CD4-positive, alpha-beta T cell (primary cell): ENCODE measurements at regions not wholly inside any gene's neighbourhood (a gene's known extent, or its start where the extent isn't known, plus 50 kb on each side); places are given as distances from the start of the nearest gene placed in this dataset.
"Not testable (repeated sequence)": the region's sequence is repeated elsewhere in the genome, so short reads cannot be mapped to it uniquely, and the experiment has no call there.

Experiments
- ATAC-seq: fragments of 200-7000 bp; cut with Tn5 transposase; one replicate; pipeline ENCODE4 v1.10.0; 2022; ENCODE audit warnings: mild to moderate bottlenecking; ENCODE audit not compliant: poor library complexity
- CTCF ChIA-PET: fragments of 350-600 bp; sonication (Branson Sonifier 250); formaldehyde crosslinking; loops from one replicate; lab custom pipeline; 2021; ENCODE audit warnings: antibody characterized with exemption, inconsistent platforms; lab: Charles Lee
- POLR2A ChIA-PET: fragments of 350-600 bp; sonication (Branson Sonifier 250); formaldehyde crosslinking; loops from one replicate; lab custom pipeline; 2021; ENCODE audit warnings: antibody characterized with exemption, inconsistent platforms; lab: Charles Lee
- DNase-seq, 14 experiments: peaks; one replicate each; pipeline ENCODE4 v3.0.0-alpha.2; 2013 to 2020; ENCODE audit warnings: mixed read lengths in 2 of 14
- H3K27ac ChIP-seq, 2 donors: one replicate each; pipeline versions ENCODE4 v1.5.1 to v1.7.0; 2013; ENCODE audit warnings: low read length in 2 of 2, low read depth in 1 of 2, mild to moderate bottlenecking in 1 of 2
- H3K27me3 ChIP-seq, 2 experiments: 1 replicate in 1 of 2; 2 replicates in 1 of 2; pipeline versions ENCODE4 v1.6.1 to v1.7.0; 2013; ENCODE audit warnings: low read length in 2 of 2, control low read depth in 1 of 2, mild to moderate bottlenecking in 1 of 2, moderate library complexity in 1 of 2; ENCODE audit not compliant: insufficient read depth in 2 of 2, control insufficient read depth in 1 of 2
- H3K36me3 ChIP-seq: one replicate; pipeline ENCODE4 v1.6.1; 2013; ENCODE audit warnings: low read length, control low read depth; ENCODE audit not compliant: insufficient read depth
- H3K4me1 ChIP-seq: one replicate; pipeline ENCODE4 v1.6.1; 2013; ENCODE audit warnings: low read length, control low read depth; ENCODE audit not compliant: insufficient read depth
- H3K4me3 ChIP-seq: one replicate; pipeline ENCODE4 v1.5.1; 2013; ENCODE audit warnings: mild to moderate bottlenecking, low read length, moderate library complexity
- H3K9me3 ChIP-seq, 2 experiments: 1 replicate in 1 of 2; 2 replicates in 1 of 2; pipeline versions ENCODE4 v1.6.1 to v1.7.0; 2013; ENCODE audit warnings: low read length in 2 of 2, mild to moderate bottlenecking in 2 of 2, control low read depth in 1 of 2, moderate library complexity in 1 of 2; ENCODE audit not compliant: control insufficient read depth in 1 of 2, insufficient read depth in 1 of 2
- H3K27ac Mint-ChIP-seq: one replicate; pipeline ENCODE4 v1.8.0; 2020; ENCODE audit warnings: mixed read lengths
- H3K27me3 Mint-ChIP-seq: one replicate; pipeline ENCODE4 v1.8.0; 2021; ENCODE audit warnings: mixed read lengths
- H3K36me3 Mint-ChIP-seq: one replicate; pipeline ENCODE4 v1.8.0; 2021; ENCODE audit warnings: low read depth, mixed read lengths
- H3K4me1 Mint-ChIP-seq: one replicate; pipeline ENCODE4 v1.8.0; 2021; ENCODE audit warnings: low read depth, mixed read lengths
- H3K4me3 Mint-ChIP-seq: one replicate; pipeline ENCODE4 v1.8.0; 2020; ENCODE audit warnings: mild to moderate bottlenecking, mixed read lengths
- H3K9me3 Mint-ChIP-seq: one replicate; pipeline ENCODE4 v1.8.0; 2020; ENCODE audit warnings: mixed read lengths
- CTCF ChIP-seq: fragments of 200-600 bp; IDR thresholded peaks from one replicate; pipeline ENCODE4 v1.8.0; 2022; ENCODE audit warnings: antibody characterized with exemption, mild to moderate bottlenecking
- intact Hi-C, 2 experiments: fragments of 100-400 bp; cut with DNase I in 1 of 2; cut with micrococcal nuclease in 1 of 2; formaldehyde crosslinking; loops; one replicate each; pipeline versions ENCODE4 v1.15.1 to v1.9.0; 2023 to 2025; cut with DNase I, micrococcal nuclease

GRCh38 chrX:39492497-39493162 lies 605.1 kb downstream of the BCOR start:
- POLR2A ChIA-PET = interaction anchor here (0.6 to 1.3 kb wide), 2 partner anchors 10 to 509 kb away, joined by 3 read pairs; no protein-coding TSS in a partner anchor

GRCh38 chrX:39493168-39493567 lies 604.6 kb downstream of the BCOR start:
- CTCF ChIA-PET = no interaction called here

More at GRCh38 chrX:39492497-39493162, 605.1 kb downstream of the BCOR start:
- no peak for ATAC-seq
- intact Hi-C loops = no loop called here
- no peaks in the 10 kb centered on the region for H3K9me3 Mint-ChIP-seq
- peak in 2 of 14 experiments; percentile 16 to 22 for DNase-seq
- CTCF ChIA-PET = no interaction called here
- H3K36me3 Mint-ChIP-seq = no peaks in the 10 kb centered on the region
- peak overlapping the region; percentile 23 for H3K4me3 Mint-ChIP-seq
- H3K4me1 Mint-ChIP-seq = peaks cover 27% of the 10 kb centered on the region
- H3K4me3 ChIP-seq = no peak overlapping the region
- H3K27ac ChIP-seq = no peak overlapping the region
- H3K36me3 ChIP-seq = no peaks in the 10 kb centered on the region
- no peaks in the 10 kb centered on the region for H3K9me3 ChIP-seq
- no peaks in the 10 kb centered on the region for H3K27me3 Mint-ChIP-seq
- H3K4me1 ChIP-seq = peaks cover 22% of the 10 kb centered on the region
- TF ChIP-seq CTCF = no peak
- peak overlapping the region; percentile 32 for H3K27ac Mint-ChIP-seq
- no peaks in the 10 kb centered on the region for H3K27me3 ChIP-seq

GRCh38 chrX:39497117-39497516 lies 600.6 kb downstream of the BCOR start:
- CTCF ChIA-PET, H3K27me3 Mint-ChIP-seq, H3K27me3 ChIP-seq, H3K36me3 Mint-ChIP-seq, H3K9me3 Mint-ChIP-seq, H3K9me3 ChIP-seq, DNase-seq, H3K36me3 ChIP-seq, H3K4me3 Mint-ChIP-seq, H3K27ac ChIP-seq, ATAC-seq, H3K4me1 ChIP-seq, H3K4me3 ChIP-seq, H3K27ac Mint-ChIP-seq, POLR2A ChIA-PET, intact Hi-C loops: not testable (repeated sequence)
- H3K4me1 Mint-ChIP-seq = peaks cover 14% of the 10 kb centered on the region

More at GRCh38 chrX:39493168-39493567, 604.6 kb downstream of the BCOR start:
- peaks cover 22% of the 10 kb centered on the region for H3K4me1 ChIP-seq
- H3K27me3 Mint-ChIP-seq = no peaks in the 10 kb centered on the region
- peaks cover 27% of the 10 kb centered on the region for H3K4me1 Mint-ChIP-seq
- H3K9me3 ChIP-seq = no peaks in the 10 kb centered on the region
- intact Hi-C loops = no loop called here
- no peak overlapping the region for H3K27ac Mint-ChIP-seq
- no peak for ATAC-seq
- no peaks in the 10 kb centered on the region for H3K36me3 Mint-ChIP-seq
- POLR2A ChIA-PET = interaction anchor here (0.6 kb wide), 1 partner anchor 509 kb away, joined by 3 read pairs; no protein-coding TSS in a partner anchor
- H3K9me3 Mint-ChIP-seq = no peaks in the 10 kb centered on the region
- H3K27ac ChIP-seq = no peak overlapping the region
- no peak for TF ChIP-seq CTCF
- no peaks in the 10 kb centered on the region for H3K36me3 ChIP-seq
- no peak for DNase-seq
- H3K4me3 Mint-ChIP-seq = no peak overlapping the region
- H3K27me3 ChIP-seq = no peaks in the 10 kb centered on the region
- no peak overlapping the region for H3K4me3 ChIP-seq
